ENCODE measurements at regions not wholly inside any gene's neighbourhood (a gene's known extent, or its start where the extent isn't known, plus 50 kb on each side); places are given as distances from the start of the nearest gene placed in this dataset.

- 42 to 67% methylated on average over 1 of the region's 1 CpG for WGBS, 2 donors
Observed at GRCh38 chr15:34679291-34679690, 75.5 kb downstream of the GJD2 start.

GRCh38 chr15:34673241-34673640 lies 81.6 kb downstream of the GJD2 start:
- WGBS, 2 donors: 95 to 97% methylated on average over 1 of the region's 1 CpG
- TF ChIP-seq POLR2A (IDR thresholded peaks at IDR 0.05) (no peak), CTCF (IDR thresholded peaks at IDR 0.05) (no peak)
- intact Hi-C loops (cut with DNase I; ENCODE audit: low total_unique reads): no loop called here

More at GRCh38 chr15:34679291-34679690, 75.5 kb downstream of the GJD2 start:
- H3K9me3 ChIP-seq: no peaks in the 10 kb centered on the region
- H3K27ac ChIP-seq: no peak overlapping the region
- no peak for DNase-seq
- H3K27me3 ChIP-seq: no peaks in the 10 kb centered on the region
- TF ChIP-seq POLR2A (IDR thresholded peaks at IDR 0.05) (no peak), CTCF (IDR thresholded peaks at IDR 0.05) (no peak)
- no peaks in the 10 kb centered on the region for H3K4me1 ChIP-seq
- H3K36me3 ChIP-seq (ENCODE audit: low read depth, missing control alignments): no peaks in the 10 kb centered on the region
- intact Hi-C loops (cut with DNase I; ENCODE audit: low total_unique reads): no loop called here
- no peak overlapping the region for H3K4me3 ChIP-seq

GRCh38 chr15:34665498-34666116 lies 82.2 kb upstream of the GOLGA8B start:
- no peaks in the 10 kb centered on the region for H3K36me3 ChIP-seq (ENCODE audit: low read depth, missing control alignments)
- WGBS, 2 donors: 59 to 70% methylated on average over 5 of the region's 5 CpGs
- H3K27ac ChIP-seq: no peak overlapping the region
- H3K4me1 ChIP-seq: no peaks in the 10 kb centered on the region
- no peaks in the 10 kb centered on the region for H3K27me3 ChIP-seq
- H3K9me3 ChIP-seq: no peaks in the 10 kb centered on the region
- H3K4me3 ChIP-seq: no peak overlapping the region
- DNase-seq: no peak
- intact Hi-C loops (cut with DNase I; ENCODE audit: low total_unique reads): no loop called here
- TF ChIP-seq POLR2A (IDR thresholded peaks at IDR 0.05) (no peak), CTCF (IDR thresholded peaks at IDR 0.05) (no peak)

More at GRCh38 chr15:34673241-34673640, 81.6 kb downstream of the GJD2 start:
- Histone ChIP-seq H3K36me3 (ENCODE audit: low read depth, missing control alignments) (no peaks in the 10 kb centered on the region), H3K4me3 (no peak overlapping the region), H3K9me3 (no peaks in the 10 kb centered on the region), H3K27me3 (no peaks in the 10 kb centered on the region), H3K27ac (no peak overlapping the region), H3K4me1 (no peaks in the 10 kb centered on the region)
- no peak for DNase-seq

- Histone ChIP-seq H3K4me3 (no peak overlapping the region), H3K4me1 (no peaks in the 10 kb centered on the region), H3K36me3 (ENCODE audit: low read depth, missing control alignments) (no peaks in the 10 kb centered on the region), H3K27ac (no peak overlapping the region), H3K9me3 (no peaks in the 10 kb centered on the region), H3K27me3 (no peaks in the 10 kb centered on the region)
- TF ChIP-seq CTCF (IDR thresholded peaks at IDR 0.05) (no peak), POLR2A (IDR thresholded peaks at IDR 0.05) (no peak)
- intact Hi-C loops (cut with DNase I; ENCODE audit: low total_unique reads): no loop called here
- DNase-seq: no peak
- WGBS, 2 donors: 37 to 46% methylated on average over 1 of the region's 1 CpG
Observed at GRCh38 chr15:34664418-34664817, 81.0 kb upstream of the GOLGA8B start.

GRCh38 chr15:34663101-34663500 lies 79.7 kb upstream of the GOLGA8B start:
- Histone ChIP-seq H3K36me3 (ENCODE audit: low read depth, missing control alignments) (no peaks in the 10 kb centered on the region), H3K27me3 (no peaks in the 10 kb centered on the region), H3K4me3 (no peak overlapping the region), H3K9me3 (no peaks in the 10 kb centered on the region), H3K27ac (no peak overlapping the region), H3K4me1 (no peaks in the 10 kb centered on the region)
- DNase-seq: no peak
- no peak for TF ChIP-seq CTCF (IDR thresholded peaks at IDR 0.05)
- TF ChIP-seq POLR2A (IDR thresholded peaks at IDR 0.05): no peak
- intact Hi-C loops (cut with DNase I; ENCODE audit: low total_unique reads): no loop called here
